ENCODE measurements at regions not wholly inside any gene's neighbourhood (a gene's known extent, or its start where the extent isn't known, plus 50 kb on each side); places are given as distances from the start of the nearest gene placed in this dataset.

DNA sequence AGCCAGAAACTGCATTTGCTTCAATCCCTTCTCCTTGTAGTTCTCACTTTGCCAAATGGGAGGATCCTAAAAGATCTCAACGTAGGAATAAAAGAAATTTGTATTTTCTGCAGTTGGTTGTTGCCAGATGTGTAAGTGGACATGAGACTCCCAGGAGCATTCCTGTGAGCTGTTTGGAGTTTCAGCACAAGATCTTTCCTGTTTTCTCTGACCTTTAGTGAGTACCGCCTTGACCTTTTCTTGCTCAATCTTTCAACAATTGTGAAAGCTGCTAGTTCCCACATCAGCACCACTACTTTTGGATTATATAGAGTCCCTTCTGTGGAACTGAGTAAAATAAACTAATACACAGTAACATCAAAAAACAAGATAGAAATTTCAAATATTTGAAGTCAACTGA, 683.8 kb upstream of the PABPC4L start:
- Histone ChIP-seq H3K27ac (ENCODE audit: low read depth, low read length) (no peak overlapping the region), H3K9me3 (ENCODE audit: low read depth, low read length) (peaks cover 6% of the 10 kb centered on the region), H3K4me3 (ENCODE audit: insufficient read depth, low read length) (no peak overlapping the region), H3K79me2 (ENCODE audit: insufficient read depth, low read length) (no peaks in the 10 kb centered on the region), H4K20me1 (ENCODE audit: insufficient read depth, low read length) (no peaks in the 10 kb centered on the region), H3K36me3 (ENCODE audit: insufficient read depth, low read length) (no peaks in the 10 kb centered on the region), H2AFZ (ENCODE audit: low read length) (no peak overlapping the region), H3K4me2 (ENCODE audit: insufficient read depth, low read length) (no peak overlapping the region), H3K4me1 (ENCODE audit: insufficient read depth, low read length) (no peaks in the 10 kb centered on the region), H3K27me3 (ENCODE audit: insufficient read depth, low read length) (no peaks in the 10 kb centered on the region)
- TF ChIP-seq, protein P1, sequence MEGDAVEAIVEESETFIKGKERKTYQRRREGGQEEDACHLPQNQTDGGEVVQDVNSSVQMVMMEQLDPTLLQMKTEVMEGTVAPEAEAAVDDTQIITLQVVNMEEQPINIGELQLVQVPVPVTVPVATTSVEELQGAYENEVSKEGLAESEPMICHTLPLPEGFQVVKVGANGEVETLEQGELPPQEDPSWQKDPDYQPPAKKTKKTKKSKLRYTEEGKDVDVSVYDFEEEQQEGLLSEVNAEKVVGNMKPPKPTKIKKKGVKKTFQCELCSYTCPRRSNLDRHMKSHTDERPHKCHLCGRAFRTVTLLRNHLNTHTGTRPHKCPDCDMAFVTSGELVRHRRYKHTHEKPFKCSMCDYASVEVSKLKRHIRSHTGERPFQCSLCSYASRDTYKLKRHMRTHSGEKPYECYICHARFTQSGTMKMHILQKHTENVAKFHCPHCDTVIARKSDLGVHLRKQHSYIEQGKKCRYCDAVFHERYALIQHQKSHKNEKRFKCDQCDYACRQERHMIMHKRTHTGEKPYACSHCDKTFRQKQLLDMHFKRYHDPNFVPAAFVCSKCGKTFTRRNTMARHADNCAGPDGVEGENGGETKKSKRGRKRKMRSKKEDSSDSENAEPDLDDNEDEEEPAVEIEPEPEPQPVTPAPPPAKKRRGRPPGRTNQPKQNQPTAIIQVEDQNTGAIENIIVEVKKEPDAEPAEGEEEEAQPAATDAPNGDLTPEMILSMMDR (IDR thresholded peaks at IDR 0.05; ENCODE audit: extremely low read depth, low read depth, low read length): no peak
- DNase-seq (ENCODE audit: insufficient read length, low spot score, missing footprints): no peak

DNA sequence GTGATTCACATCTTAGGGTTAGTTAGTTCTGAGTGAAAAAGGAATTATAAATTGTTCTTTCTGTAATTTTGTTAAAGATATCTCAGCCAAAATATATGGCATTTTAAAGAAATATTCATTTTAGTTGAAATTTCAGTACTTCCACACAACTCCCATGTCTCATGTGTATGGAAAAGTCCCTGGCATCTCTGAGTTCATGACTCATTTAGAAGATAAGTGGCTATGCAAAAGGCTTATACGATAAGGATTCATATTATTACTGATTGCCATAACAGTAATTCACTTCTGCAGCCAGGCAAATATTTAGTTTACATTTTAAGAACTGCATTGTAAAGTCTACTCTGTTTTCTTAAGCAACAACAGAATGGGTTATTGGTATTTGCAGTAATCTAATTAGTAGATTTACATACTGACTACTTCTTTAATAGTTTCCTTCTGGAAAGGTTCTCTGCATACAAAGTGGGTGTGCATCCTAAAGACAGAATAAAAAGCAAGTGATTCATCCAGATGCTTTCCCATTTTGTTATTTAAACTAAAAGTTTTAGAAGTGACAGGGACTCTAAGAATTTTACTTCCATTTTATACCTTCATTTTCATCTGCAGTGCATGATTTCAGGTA, 682.4 kb upstream of the PABPC4L start:
- no peaks in the 10 kb centered on the region for H3K79me2 ChIP-seq (ENCODE audit: insufficient read depth, low read length)
- no peaks in the 10 kb centered on the region for H4K20me1 ChIP-seq (ENCODE audit: insufficient read depth, low read length)
- no peak overlapping the region for H3K4me3 ChIP-seq (ENCODE audit: insufficient read depth, low read length)
- no peak overlapping the region for H3K4me2 ChIP-seq (ENCODE audit: insufficient read depth, low read length)
- H3K27ac ChIP-seq (ENCODE audit: low read depth, low read length): no peak overlapping the region
- no peak overlapping the region for H2AFZ ChIP-seq (ENCODE audit: low read length)
- TF ChIP-seq, protein P1 (IDR thresholded peaks at IDR 0.05; ENCODE audit: extremely low read depth, low read depth, low read length): no peak
- H3K4me1 ChIP-seq (ENCODE audit: insufficient read depth, low read length): no peaks in the 10 kb centered on the region
- peaks cover 6% of the 10 kb centered on the region for H3K9me3 ChIP-seq (ENCODE audit: low read depth, low read length)
- DNase-seq (ENCODE audit: insufficient read length, low spot score, missing footprints): no peak
- no peaks in the 10 kb centered on the region for H3K27me3 ChIP-seq (ENCODE audit: insufficient read depth, low read length)
- no peaks in the 10 kb centered on the region for H3K36me3 ChIP-seq (ENCODE audit: insufficient read depth, low read length)

DNA sequence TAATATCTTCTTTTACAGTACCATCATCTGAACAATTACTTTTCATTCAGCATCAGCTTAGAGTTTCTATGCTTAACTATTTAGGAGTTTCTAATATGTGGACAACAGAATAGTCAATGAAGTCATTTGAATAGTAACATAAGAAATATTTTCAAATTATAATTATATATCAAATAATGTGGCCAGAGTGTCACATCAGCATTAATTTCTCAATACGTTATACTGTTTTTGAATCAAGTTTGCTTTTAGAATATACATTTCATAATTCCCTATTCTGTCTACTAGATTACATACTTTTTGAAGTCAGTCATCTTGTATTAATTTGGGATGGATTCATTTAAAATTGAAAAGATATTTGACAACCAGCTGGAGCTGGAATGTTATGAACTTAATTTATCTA, 677.4 kb upstream of the PABPC4L start:
- Histone ChIP-seq H3K79me2 (ENCODE audit: insufficient read depth, low read length) (no peaks in the 10 kb centered on the region), H3K36me3 (ENCODE audit: insufficient read depth, low read length) (no peaks in the 10 kb centered on the region), H3K27ac (ENCODE audit: low read depth, low read length) (no peak overlapping the region), H3K4me3 (ENCODE audit: insufficient read depth, low read length) (no peak overlapping the region), H3K9me3 (ENCODE audit: low read depth, low read length) (peaks cover 6% of the 10 kb centered on the region), H4K20me1 (ENCODE audit: insufficient read depth, low read length) (no peaks in the 10 kb centered on the region), H3K4me2 (ENCODE audit: insufficient read depth, low read length) (no peak overlapping the region), H3K4me1 (ENCODE audit: insufficient read depth, low read length) (no peaks in the 10 kb centered on the region), H2AFZ (ENCODE audit: low read length) (no peak overlapping the region), H3K27me3 (ENCODE audit: insufficient read depth, low read length) (no peaks in the 10 kb centered on the region)
- DNase-seq (ENCODE audit: insufficient read length, low spot score, missing footprints): no peak
- TF ChIP-seq, protein P1 (IDR thresholded peaks at IDR 0.05; ENCODE audit: extremely low read depth, low read depth, low read length): no peak

DNA sequence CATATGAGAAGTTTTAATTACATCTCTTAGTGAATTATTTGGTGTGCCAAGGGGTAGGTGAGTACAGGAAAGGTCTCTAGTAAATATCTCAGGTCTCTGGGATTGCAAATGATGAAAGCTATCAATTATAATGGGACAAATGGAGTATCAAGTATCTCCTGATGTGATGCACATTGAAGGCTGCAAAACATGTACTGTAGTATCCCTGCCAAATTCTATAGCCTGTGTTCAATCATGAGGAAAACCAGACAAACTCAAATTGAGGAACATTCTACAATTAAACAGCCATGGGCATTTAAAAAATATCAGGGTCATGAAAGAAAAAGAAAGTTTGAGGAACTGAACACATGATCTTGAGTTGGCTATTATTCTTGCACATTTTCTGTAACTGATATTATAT, 665.4 kb upstream of the PABPC4L start:
- Histone ChIP-seq H3K79me2 (ENCODE audit: insufficient read depth, low read length) (no peaks in the 10 kb centered on the region), H3K4me3 (ENCODE audit: insufficient read depth, low read length) (no peak overlapping the region), H3K9me3 (ENCODE audit: low read depth, low read length) (no peaks in the 10 kb centered on the region), H2AFZ (ENCODE audit: low read length) (no peak overlapping the region), H3K27ac (ENCODE audit: low read depth, low read length) (no peak overlapping the region), H4K20me1 (ENCODE audit: insufficient read depth, low read length) (no peaks in the 10 kb centered on the region), H3K27me3 (ENCODE audit: insufficient read depth, low read length) (no peaks in the 10 kb centered on the region), H3K4me2 (ENCODE audit: insufficient read depth, low read length) (no peak overlapping the region), H3K4me1 (ENCODE audit: insufficient read depth, low read length) (no peaks in the 10 kb centered on the region), H3K36me3 (ENCODE audit: insufficient read depth, low read length) (no peaks in the 10 kb centered on the region)
- TF ChIP-seq, protein P1 (IDR thresholded peaks at IDR 0.05; ENCODE audit: extremely low read depth, low read depth, low read length): no peak
- DNase-seq (ENCODE audit: insufficient read length, low spot score, missing footprints): no peak

Data from osteoblast (primary cell).